Activated B cell treated with CpG ODN at 0.5 μM for 24 hours (primary cell): ENCODE measurements at regions not wholly inside any gene's neighbourhood (a gene's known extent, or its start where the extent isn't known, plus 50 kb on each side); places are given as distances from the start of the nearest gene placed in this dataset.

Source experiments
- ATAC-seq: fragments of 200-7000 bp; cut with Tn5 transposase; one replicate; pipeline ENCODE4 v1.10.0; 2021; ENCODE audit warnings: low read depth, mild to moderate bottlenecking, moderate library complexity
- CTCF ChIA-PET: fragments of 350-600 bp; sonication (Branson Sonifier 250); formaldehyde crosslinking; loops from one replicate; lab custom pipeline; 2021; ENCODE audit warnings: antibody characterized with exemption; lab: Charles Lee
- POLR2A ChIA-PET: fragments of 350-600 bp; sonication (Branson Sonifier 250); formaldehyde crosslinking; loops from one replicate; lab custom pipeline; 2021; ENCODE audit warnings: antibody characterized with exemption; lab: Charles Lee
- DNase-seq: peaks from one replicate; pipeline ENCODE4 v3.0.0; 2022
- H3K27ac Mint-ChIP-seq: one replicate; pipeline ENCODE4 v1.8.0; 2020; ENCODE audit warnings: mixed read lengths
- H3K27me3 Mint-ChIP-seq: one replicate; pipeline ENCODE4 v1.8.0; 2021; ENCODE audit warnings: mixed read lengths
- H3K36me3 Mint-ChIP-seq: one replicate; pipeline ENCODE4 v1.8.0; 2021; ENCODE audit warnings: low read depth, mixed read lengths
- H3K4me1 Mint-ChIP-seq: one replicate; pipeline ENCODE4 v1.8.0; 2021; ENCODE audit warnings: mixed read lengths
- H3K4me3 Mint-ChIP-seq: one replicate; pipeline ENCODE4 v1.8.0; 2020; ENCODE audit warnings: mild to moderate bottlenecking, mixed read lengths
- H3K9me3 Mint-ChIP-seq: one replicate; pipeline ENCODE4 v1.8.0; 2020; ENCODE audit warnings: mixed read lengths
- intact Hi-C: fragments of 100-400 bp; cut with micrococcal nuclease; formaldehyde crosslinking; loops from one replicate; pipeline ENCODE4 v1.15.1; 2024
- TF ChIP-seq, protein P1 (sequence below): fragments of 200-600 bp; IDR thresholded peaks from one replicate; pipeline ENCODE4 v1.8.0; 2022; ENCODE audit warnings: antibody characterized with exemption, mild to moderate bottlenecking

DNA sequence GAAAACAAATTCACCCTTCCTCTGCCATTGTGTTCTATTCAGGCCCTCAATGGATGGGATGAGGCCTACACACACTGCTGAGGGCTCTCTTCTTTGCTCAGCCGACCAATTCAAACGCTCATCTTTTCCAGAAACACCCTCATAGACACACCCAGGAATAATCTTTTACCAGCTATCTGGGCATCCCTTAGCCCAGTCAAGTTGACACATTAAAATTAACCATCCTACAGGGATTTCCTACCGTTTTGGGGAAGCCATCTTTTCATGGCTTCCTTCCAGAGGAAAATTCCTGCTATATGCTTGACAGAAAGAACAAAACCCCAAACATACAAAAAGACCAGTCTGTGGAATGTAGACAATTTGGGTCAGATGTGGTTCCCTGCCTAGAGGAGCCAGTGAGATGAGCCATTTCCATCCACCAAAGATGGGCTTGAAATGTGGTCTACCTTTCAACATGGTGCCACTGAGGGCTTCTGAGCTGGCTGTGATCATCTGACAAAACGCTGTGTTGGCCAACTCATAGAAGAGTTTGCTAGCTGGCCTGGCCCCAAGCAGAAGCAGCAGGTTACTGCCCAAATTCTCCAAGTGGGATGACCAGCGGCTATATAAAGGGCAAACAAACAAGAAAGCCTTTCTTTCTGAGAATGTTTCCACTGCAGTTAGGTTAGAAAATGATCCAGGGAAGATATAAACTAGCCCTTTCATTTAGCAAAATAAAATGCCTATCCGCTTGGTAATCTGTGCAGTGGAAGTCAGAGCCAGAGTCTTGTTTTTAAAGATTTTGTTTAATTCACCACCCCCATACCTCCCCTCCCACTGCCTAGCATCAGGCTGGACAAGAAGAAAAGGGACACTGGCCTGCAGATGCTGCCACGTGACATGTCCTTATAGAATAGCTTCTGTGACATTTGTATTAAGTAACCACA lies 69.1 kb upstream of the MRPS6 start:
- Mint-ChIP-seq H3K4me3 (no peak overlapping the region), H3K27me3 (no peaks in the 10 kb centered on the region), H3K4me1 (no peaks in the 10 kb centered on the region), H3K27ac (no peak overlapping the region), H3K9me3 (peaks cover 2% of the 10 kb centered on the region), H3K36me3 (no peaks in the 10 kb centered on the region)
- DNase-seq (no peak), ATAC-seq (no peak)
- CTCF ChIA-PET, result no interaction called here
- intact Hi-C loops, result no loop called here
- TF ChIP-seq, protein P1, sequence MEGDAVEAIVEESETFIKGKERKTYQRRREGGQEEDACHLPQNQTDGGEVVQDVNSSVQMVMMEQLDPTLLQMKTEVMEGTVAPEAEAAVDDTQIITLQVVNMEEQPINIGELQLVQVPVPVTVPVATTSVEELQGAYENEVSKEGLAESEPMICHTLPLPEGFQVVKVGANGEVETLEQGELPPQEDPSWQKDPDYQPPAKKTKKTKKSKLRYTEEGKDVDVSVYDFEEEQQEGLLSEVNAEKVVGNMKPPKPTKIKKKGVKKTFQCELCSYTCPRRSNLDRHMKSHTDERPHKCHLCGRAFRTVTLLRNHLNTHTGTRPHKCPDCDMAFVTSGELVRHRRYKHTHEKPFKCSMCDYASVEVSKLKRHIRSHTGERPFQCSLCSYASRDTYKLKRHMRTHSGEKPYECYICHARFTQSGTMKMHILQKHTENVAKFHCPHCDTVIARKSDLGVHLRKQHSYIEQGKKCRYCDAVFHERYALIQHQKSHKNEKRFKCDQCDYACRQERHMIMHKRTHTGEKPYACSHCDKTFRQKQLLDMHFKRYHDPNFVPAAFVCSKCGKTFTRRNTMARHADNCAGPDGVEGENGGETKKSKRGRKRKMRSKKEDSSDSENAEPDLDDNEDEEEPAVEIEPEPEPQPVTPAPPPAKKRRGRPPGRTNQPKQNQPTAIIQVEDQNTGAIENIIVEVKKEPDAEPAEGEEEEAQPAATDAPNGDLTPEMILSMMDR, result no peak
- POLR2A ChIA-PET, result no interaction called here

DNA sequence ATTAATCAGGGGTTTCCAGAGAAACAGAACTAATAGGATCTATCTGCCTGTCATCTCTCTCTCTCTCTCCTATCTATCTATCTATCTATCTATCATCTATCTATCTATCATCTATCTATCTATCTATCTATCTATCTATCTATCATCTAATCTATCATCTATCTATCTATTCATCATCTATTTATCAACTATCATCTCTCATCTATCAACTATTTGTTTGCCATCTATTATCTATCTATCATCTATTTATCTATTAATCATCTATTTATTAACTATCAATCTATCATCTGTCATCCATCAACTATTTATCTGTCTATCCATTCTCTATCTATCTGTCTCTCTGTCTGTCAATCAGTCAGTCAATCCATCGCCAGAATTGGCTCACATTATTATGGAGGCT lies 70.0 kb upstream of the MRPS6 start:
- no peak overlapping the region for H3K27ac Mint-ChIP-seq
- ATAC-seq (no peak), DNase-seq (no peak)
- TF ChIP-seq, protein P1, result no peak
- ChIA-PET CTCF (no interaction called here), POLR2A (no interaction called here)
- no peaks in the 10 kb centered on the region for H3K36me3 Mint-ChIP-seq
- no peaks in the 10 kb centered on the region for H3K4me1 Mint-ChIP-seq
- H3K4me3 Mint-ChIP-seq, result no peak overlapping the region
- peaks cover 2% of the 10 kb centered on the region for H3K9me3 Mint-ChIP-seq
- intact Hi-C loops, result no loop called here
- H3K27me3 Mint-ChIP-seq, result no peaks in the 10 kb centered on the region

DNA sequence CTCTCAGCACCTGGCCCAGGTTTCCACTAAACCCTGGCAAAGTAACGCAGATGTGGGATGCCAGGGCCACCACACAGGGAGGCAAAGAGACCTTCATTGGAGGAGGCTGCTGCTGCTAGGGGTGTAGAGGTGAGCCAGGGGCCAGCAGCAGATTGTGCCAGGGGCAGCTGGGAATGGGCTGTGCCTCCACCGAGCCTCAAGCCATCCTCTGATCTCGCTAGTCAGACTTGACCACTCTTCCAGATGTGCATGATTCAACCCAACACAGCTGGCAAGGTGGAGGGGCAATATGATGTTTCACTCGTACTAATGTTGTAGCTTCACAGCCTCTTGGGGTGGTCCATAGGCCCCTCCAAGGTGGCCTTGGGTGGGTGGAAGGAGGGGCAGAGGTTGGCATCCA lies 73.0 kb upstream of the MRPS6 start:
- H3K27me3 Mint-ChIP-seq, result no peaks in the 10 kb centered on the region
- no peaks in the 10 kb centered on the region for H3K36me3 Mint-ChIP-seq
- no peaks in the 10 kb centered on the region for H3K4me1 Mint-ChIP-seq
- H3K27ac Mint-ChIP-seq, result no peak overlapping the region
- TF ChIP-seq, protein P1, result no peak
- intact Hi-C loops, result no loop called here
- no peak overlapping the region for H3K4me3 Mint-ChIP-seq
- CTCF ChIA-PET, result interaction anchor here (1.1 kb wide), 1 partner anchor 17 kb away, joined by 3 read pairs; no protein-coding TSS in a partner anchor
- peaks cover 7% of the 10 kb centered on the region for H3K9me3 Mint-ChIP-seq
- no peak for ATAC-seq
- POLR2A ChIA-PET, result no interaction called here
- DNase-seq, result no peak

DNA sequence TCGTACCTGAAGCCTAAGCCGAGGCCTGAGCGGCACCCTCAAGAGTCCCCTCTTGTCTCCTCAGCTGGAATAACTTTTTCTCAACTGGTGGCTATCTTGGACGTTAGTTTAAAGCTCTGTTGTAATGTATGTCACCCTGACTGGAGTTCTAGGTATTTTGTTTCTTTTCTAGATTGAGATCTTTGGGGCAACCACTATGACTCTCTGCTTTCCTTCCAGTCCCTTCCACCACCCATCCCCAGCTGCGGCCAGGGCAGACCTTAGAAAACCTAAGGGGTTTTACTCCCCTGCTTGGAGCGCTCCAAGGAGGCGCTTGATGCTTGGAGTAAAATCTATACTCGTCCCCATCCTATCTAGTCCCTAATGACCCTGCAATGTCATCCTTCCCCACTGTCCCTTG lies 74.6 kb upstream of the MRPS6 start:
- Mint-ChIP-seq H3K4me3 (no peak overlapping the region), H3K27ac (no peak overlapping the region), H3K9me3 (peaks cover 5% of the 10 kb centered on the region), H3K4me1 (peaks cover 6% of the 10 kb centered on the region), H3K27me3 (no peaks in the 10 kb centered on the region), H3K36me3 (no peaks in the 10 kb centered on the region)
- intact Hi-C loops, result no loop called here
- POLR2A ChIA-PET, result no interaction called here
- TF ChIP-seq, protein P1, result no peak
- CTCF ChIA-PET, result interaction anchor here (0.6 kb wide), 1 partner anchor 51 kb away, joined by 4 read pairs; no protein-coding TSS in a partner anchor
- ATAC-seq, result no peak
- DNase-seq, result no peak

DNA sequence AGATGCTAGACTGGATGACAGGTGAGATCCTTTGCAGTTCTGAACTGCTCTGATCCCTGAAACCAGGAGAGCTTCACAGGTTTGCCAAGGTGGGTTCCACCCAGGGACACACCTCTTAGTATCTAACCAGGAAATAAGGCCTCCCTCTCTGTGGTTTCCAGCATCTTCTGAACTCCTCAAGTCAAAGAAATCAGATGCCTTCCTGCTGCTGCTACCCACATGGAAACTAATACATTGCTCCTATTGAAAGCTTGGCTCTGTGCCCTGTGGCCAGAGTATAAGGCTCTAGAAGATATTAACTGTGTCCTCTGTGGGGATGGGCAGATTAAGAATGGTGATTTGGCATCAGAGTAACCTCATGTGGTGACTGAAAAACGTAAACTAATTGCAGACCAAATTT lies 75.0 kb upstream of the MRPS6 start:
- Mint-ChIP-seq H3K4me1 (peaks cover 10% of the 10 kb centered on the region), H3K27me3 (no peaks in the 10 kb centered on the region), H3K27ac (no peak overlapping the region), H3K36me3 (no peaks in the 10 kb centered on the region), H3K4me3 (no peak overlapping the region), H3K9me3 (peaks cover 5% of the 10 kb centered on the region)
- ChIA-PET POLR2A (no interaction called here), CTCF (no interaction called here)
- ATAC-seq, result no peak
- TF ChIP-seq, protein P1, result no peak
- no peak for DNase-seq
- intact Hi-C loops, result no loop called here
